TTC549 (cell line): ENCODE measurements at regions not wholly inside any gene's neighbourhood (a gene's known extent, or its start where the extent isn't known, plus 50 kb on each side); places are given as distances from the start of the nearest gene placed in this dataset.

Experiments
- FAIRE-seq: peaks from 2 replicates; lab custom pipeline; 2012; peaks lifted over from hg19 to GRCh38; lab: Jason Lieb, UNC

GRCh38 chr3:115525731-115526130 lies 97.6 kb upstream of the GAP43 start:
- FAIRE-seq, result no peak

GRCh38 chr3:115533218-115533617 lies 90.1 kb upstream of the GAP43 start:
- FAIRE-seq, result no peak

- no peak for FAIRE-seq
Observed at GRCh38 chr3:115536171-115536570, 87.1 kb upstream of the GAP43 start.

GRCh38 chr3:115537669-115538068 lies 85.6 kb upstream of the GAP43 start:
- FAIRE-seq, result no peak

- no peak for FAIRE-seq
Observed at GRCh38 chr3:115547207-115547606, 76.1 kb upstream of the GAP43 start.

- no peak for FAIRE-seq
Observed at GRCh38 chr3:115548611-115549010, 74.7 kb upstream of the GAP43 start.

- no peak for FAIRE-seq
Observed at GRCh38 chr3:115549071-115549470, 74.2 kb upstream of the GAP43 start.

- FAIRE-seq, result no peak
Observed at GRCh38 chr3:115550285-115550761, 73.0 kb upstream of the GAP43 start.

GRCh38 chr3:115551016-115551415 lies 72.3 kb upstream of the GAP43 start:
- FAIRE-seq, result no peak

- no peak for FAIRE-seq
Observed at GRCh38 chr3:115552007-115552406, 71.3 kb upstream of the GAP43 start.

- FAIRE-seq, result no peak
Observed at GRCh38 chr3:115553796-115554486, 69.4 kb upstream of the GAP43 start.

- FAIRE-seq, result no peak
Observed at GRCh38 chr3:115554487-115554807, 68.9 kb upstream of the GAP43 start.

- no peak for FAIRE-seq
Observed at GRCh38 chr3:115562636-115563267, 60.6 kb upstream of the GAP43 start.

GRCh38 chr3:115563984-115564383 lies 59.3 kb upstream of the GAP43 start:
- no peak for FAIRE-seq

- no peak for FAIRE-seq
Observed at GRCh38 chr3:115571413-115571812, 51.9 kb upstream of the GAP43 start.
